ENCODE measurements at regions not wholly inside any gene's neighbourhood (a gene's known extent, or its start where the extent isn't known, plus 50 kb on each side); places are given as distances from the start of the nearest gene placed in this dataset.

DNA sequence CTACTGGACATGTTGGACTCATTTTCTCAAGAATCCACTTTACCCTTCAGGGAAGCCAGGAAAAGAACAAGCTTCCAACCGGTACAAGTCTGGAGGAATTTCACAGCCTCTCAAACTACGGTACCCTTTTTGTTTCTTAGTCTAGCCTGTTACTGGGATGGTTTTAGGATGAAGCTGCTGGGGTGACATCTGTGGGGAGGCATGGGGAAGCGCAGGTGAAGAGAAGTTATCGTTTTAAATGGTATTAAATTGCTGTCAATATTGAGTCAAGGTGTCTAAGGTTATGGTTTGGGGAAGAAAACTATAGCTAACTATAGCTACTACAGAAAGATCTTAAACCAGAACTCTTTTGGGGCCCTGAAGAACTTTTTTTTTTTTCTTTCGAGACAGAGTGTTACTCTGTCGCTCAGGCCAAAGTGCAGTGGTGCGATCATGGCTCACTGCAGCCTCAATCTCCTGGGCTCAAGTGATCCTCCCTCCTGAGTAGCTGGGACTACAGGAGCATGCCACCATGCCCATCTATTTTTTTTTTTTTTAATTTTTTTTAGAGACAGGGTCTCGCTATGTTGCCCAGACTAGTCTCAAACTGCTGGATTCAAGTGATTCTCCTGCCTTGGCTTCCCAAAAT, 128.7 kb downstream of the RIN2 start:
- Histone ChIP-seq H3K4me2 (ENCODE audit: insufficient read depth, low read length, poor library complexity, severe bottlenecking) (no peak overlapping the region), H2BK12ac (ENCODE audit: low read length) (no peak overlapping the region), H2BK5ac (ENCODE audit: low read length) (no peak overlapping the region), H3K4ac (ENCODE audit: low read length) (no peak overlapping the region), H2BK120ac (ENCODE audit: low read depth, low read length) (no peak overlapping the region), H2BK15ac (ENCODE audit: low read length) (no peak overlapping the region), H3K18ac (ENCODE audit: low read length) (no peak overlapping the region), H3K9me3 (replicated peaks in 1 of 2; ENCODE audit: control insufficient read depth in 2 of 2, insufficient read depth in 1 of 2, low read depth in 1 of 2, low read length in 2 of 2) (peaks cover 0 to 3% of the 10 kb centered on the region in 2 donors), H3K79me1 (ENCODE audit: low read depth, low read length) (no peaks in the 10 kb centered on the region), H3K36me3 (replicated peaks in 1 of 2; ENCODE audit: control insufficient read depth in 2 of 2, insufficient read depth in 2 of 2, low read length in 2 of 2) (peaks cover 0 to 11% of the 10 kb centered on the region in 2 donors), H3K27me3 (ENCODE audit: control insufficient read depth in 3 of 3, insufficient read depth in 3 of 3, low read depth in 1 of 3, low read length in 3 of 3) (no peaks in the 10 kb centered on the region), H4K91ac (ENCODE audit: low read depth, low read length, poor library complexity) (no peak overlapping the region), H3K27ac (replicated peaks; ENCODE audit: low read length) (no peak overlapping the region), H3K14ac (ENCODE audit: low read length) (no peak overlapping the region), H3K4me3 (ENCODE audit: low read length in 2 of 2) (no peak overlapping the region), H4K8ac (ENCODE audit: low read depth, low read length) (no peak overlapping the region), H3K23ac (ENCODE audit: low read depth, low read length, poor library complexity) (no peak overlapping the region), H2AK5ac (ENCODE audit: low read depth, low read length) (no peak overlapping the region), H3K9ac (ENCODE audit: low read depth, low read length, poor library complexity) (no peak overlapping the region), H2AFZ (ENCODE audit: low read length) (no peak overlapping the region), H3K4me1 (ENCODE audit: control insufficient read depth in 2 of 2, insufficient read depth in 1 of 2, low read depth in 1 of 2, low read length in 2 of 2) (peaks cover 0 to 10% of the 10 kb centered on the region in 2 donors)
- no peak for DNase-seq (ENCODE audit: low spot score)
- WGBS, 2 donors (ENCODE audit: extremely low coverage in 2 of 2, insufficient read length in 2 of 2, insufficient replicate concordance in 1 of 2), result no CpG with 5 or more reads among the region's 8 CpGs

- Histone ChIP-seq H3K23ac (ENCODE audit: low read depth, low read length, poor library complexity) (no peak overlapping the region), H3K27ac (replicated peaks; ENCODE audit: low read length) (no peak overlapping the region)
- WGBS, 2 donors (ENCODE audit: extremely low coverage in 2 of 2, insufficient read length in 2 of 2, insufficient replicate concordance in 1 of 2), result no CpG with 5 or more reads among the region's 7 CpGs
Observed at GRCh38 chr20:19887556-19888268, 129.4 kb upstream of the NAA20 start.

DNA sequence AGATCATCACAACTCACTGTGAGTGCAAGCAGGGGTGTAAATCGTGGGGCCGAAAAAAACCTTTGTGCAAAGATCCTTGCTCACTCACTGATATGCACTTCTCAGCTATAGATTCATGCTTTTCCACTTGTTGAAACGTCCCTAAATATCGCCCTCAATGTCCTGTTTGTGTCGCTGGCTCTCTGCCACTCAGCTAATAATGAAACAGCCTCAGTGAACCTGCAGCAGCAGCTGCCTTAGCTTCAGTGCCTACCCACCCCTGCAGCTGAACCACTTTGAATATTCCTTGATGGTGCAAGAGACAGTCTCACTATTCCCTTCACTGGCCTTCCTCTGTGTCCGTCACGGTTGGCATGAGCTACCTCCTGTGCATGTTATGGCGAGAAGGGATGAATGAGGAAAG, 128.9 kb upstream of the NAA20 start:
- Histone ChIP-seq H2BK15ac (ENCODE audit: low read length) (no peak overlapping the region), H3K4me3 (ENCODE audit: low read length in 2 of 2) (no peak overlapping the region), H2BK5ac (ENCODE audit: low read length) (no peak overlapping the region), H2AK5ac (ENCODE audit: low read depth, low read length) (no peak overlapping the region), H3K9ac (ENCODE audit: low read depth, low read length, poor library complexity) (no peak overlapping the region), H3K27me3 (ENCODE audit: control insufficient read depth in 3 of 3, insufficient read depth in 3 of 3, low read depth in 1 of 3, low read length in 3 of 3) (no peaks in the 10 kb centered on the region), H3K4ac (ENCODE audit: low read length) (no peak overlapping the region), H3K27ac (replicated peaks; ENCODE audit: low read length) (no peak overlapping the region), H2BK120ac (ENCODE audit: low read depth, low read length) (no peak overlapping the region), H3K14ac (ENCODE audit: low read length) (no peak overlapping the region), H3K79me1 (ENCODE audit: low read depth, low read length) (no peaks in the 10 kb centered on the region), H3K4me2 (ENCODE audit: insufficient read depth, low read length, poor library complexity, severe bottlenecking) (no peak overlapping the region), H3K36me3 (replicated peaks in 1 of 2; ENCODE audit: control insufficient read depth in 2 of 2, insufficient read depth in 2 of 2, low read length in 2 of 2) (peaks cover 0 to 11% of the 10 kb centered on the region in 2 donors), H2BK12ac (ENCODE audit: low read length) (no peak overlapping the region), H3K4me1 (ENCODE audit: control insufficient read depth in 2 of 2, insufficient read depth in 1 of 2, low read depth in 1 of 2, low read length in 2 of 2) (peaks cover 0 to 10% of the 10 kb centered on the region in 2 donors), H3K9me3 (replicated peaks in 1 of 2; ENCODE audit: control insufficient read depth in 2 of 2, insufficient read depth in 1 of 2, low read depth in 1 of 2, low read length in 2 of 2) (peaks cover 0 to 3% of the 10 kb centered on the region in 2 donors), H4K91ac (ENCODE audit: low read depth, low read length, poor library complexity) (no peak overlapping the region), H3K18ac (ENCODE audit: low read length) (no peak overlapping the region), H2AFZ (ENCODE audit: low read length) (no peak overlapping the region), H4K8ac (ENCODE audit: low read depth, low read length) (no peak overlapping the region), H3K23ac (ENCODE audit: low read depth, low read length, poor library complexity) (no peak overlapping the region)
- no peak for DNase-seq (ENCODE audit: low spot score)
- WGBS, 2 donors (ENCODE audit: extremely low coverage in 2 of 2, insufficient read length in 2 of 2, insufficient replicate concordance in 1 of 2), result no CpG with 5 or more reads among the region's 8 CpGs

More at GRCh38 chr20:19887556-19888268, 129.4 kb upstream of the NAA20 start:
- H3K18ac ChIP-seq (ENCODE audit: low read length), result no peak overlapping the region
- H3K4me1 ChIP-seq (ENCODE audit: control insufficient read depth in 2 of 2, insufficient read depth in 1 of 2, low read depth in 1 of 2, low read length in 2 of 2), result peaks cover 0 to 10% of the 10 kb centered on the region in 2 donors
- H3K27me3 ChIP-seq (ENCODE audit: control insufficient read depth in 3 of 3, insufficient read depth in 3 of 3, low read depth in 1 of 3, low read length in 3 of 3), result no peaks in the 10 kb centered on the region
- H3K79me1 ChIP-seq (ENCODE audit: low read depth, low read length), result no peaks in the 10 kb centered on the region
- H3K36me3 ChIP-seq (replicated peaks in 1 of 2; ENCODE audit: control insufficient read depth in 2 of 2, insufficient read depth in 2 of 2, low read length in 2 of 2), result peaks cover 0 to 11% of the 10 kb centered on the region in 2 donors
- H2BK12ac ChIP-seq (ENCODE audit: low read length), result no peak overlapping the region
- no peak overlapping the region for H2BK15ac ChIP-seq (ENCODE audit: low read length)
- no peak overlapping the region for H2BK120ac ChIP-seq (ENCODE audit: low read depth, low read length)
- H3K4me2 ChIP-seq (ENCODE audit: insufficient read depth, low read length, poor library complexity, severe bottlenecking), result no peak overlapping the region
- H3K9ac ChIP-seq (ENCODE audit: low read depth, low read length, poor library complexity), result no peak overlapping the region
- no peak overlapping the region for H2AK5ac ChIP-seq (ENCODE audit: low read depth, low read length)
- H4K91ac ChIP-seq (ENCODE audit: low read depth, low read length, poor library complexity), result no peak overlapping the region
- H3K4me3 ChIP-seq (ENCODE audit: low read length in 2 of 2), result no peak overlapping the region
- no peak overlapping the region for H4K8ac ChIP-seq (ENCODE audit: low read depth, low read length)
- no peak overlapping the region for H2BK5ac ChIP-seq (ENCODE audit: low read length)
- H3K4ac ChIP-seq (ENCODE audit: low read length), result no peak overlapping the region
- DNase-seq (ENCODE audit: low spot score), result no peak
- no peak overlapping the region for H2AFZ ChIP-seq (ENCODE audit: low read length)
- H3K9me3 ChIP-seq (replicated peaks in 1 of 2; ENCODE audit: control insufficient read depth in 2 of 2, insufficient read depth in 1 of 2, low read depth in 1 of 2, low read length in 2 of 2), result peaks cover 0 to 3% of the 10 kb centered on the region in 2 donors
- H3K14ac ChIP-seq (ENCODE audit: low read length), result no peak overlapping the region

All from neuronal stem cell (in vitro differentiated cells).